ENCODE measurements at regions not wholly inside any gene's neighbourhood (a gene's known extent, or its start where the extent isn't known, plus 50 kb on each side); places are given as distances from the start of the nearest gene placed in this dataset.

GRCh38 chr5:96265487-96265886 lies 167.6 kb downstream of the PCSK1 start:
- DNase-seq (ENCODE audit: low read depth, low spot score): no peak
- no peaks in the 10 kb centered on the region for H3K27me3 ChIP-seq (ENCODE audit: control insufficient read depth, insufficient read depth, low read length)
- no peak for TF ChIP-seq REST (IDR thresholded peaks at IDR 0.05; ENCODE audit: insufficient read depth in 1 of 2, low read depth in 2 of 2, low read length in 1 of 2)
- no peak for TF ChIP-seq TCF7L2 (IDR thresholded peaks at IDR 0.05; ENCODE audit: low read depth, low read length)
- no peak for TF ChIP-seq SIN3A (IDR thresholded peaks at IDR 0.05; ENCODE audit: borderline replicate concordance, insufficient read depth, low read depth, low read length)
- no peak for TF ChIP-seq POLR2AphosphoS5 (IDR thresholded peaks at IDR 0.05; ENCODE audit: low read depth, low read length)
- no peak for TF ChIP-seq CTCF (IDR thresholded peaks at IDR 0.05)
- CTCF ChIA-PET: no interaction called here
- in situ Hi-C loops (cut with HindIII; ENCODE audit: low pct_unique_long_range_greater_than_20kb, low sequenced_read_pairs): no loop called here
- intact Hi-C loops (cut with micrococcal nuclease; ENCODE audit: unreplicated experiment): no loop called here
- H3K27ac ChIP-seq (ENCODE audit: low read length): no peak overlapping the region
- ATAC-seq: no peak
- no TSS peak for BruUV-seq (replicated peaks)
- no peak overlapping the region for H3K4me3 ChIP-seq (ENCODE audit: low read depth in 2 of 2, low read length in 2 of 2)
- no peaks in the 10 kb centered on the region for H3K36me3 ChIP-seq (ENCODE audit: control insufficient read depth, insufficient read depth, low read length)
- POLR2A ChIA-PET: no interaction called here
- no peaks in the 10 kb centered on the region for H3K4me1 ChIP-seq (ENCODE audit: control insufficient read depth, insufficient read depth, low read length)
- peaks cover 21% of the 10 kb centered on the region; the same call in 1 of the 2 replicates for H3K9me3 ChIP-seq (ENCODE audit: control insufficient read depth, insufficient read depth, low read depth, low read length)

- no peaks in the 10 kb centered on the region for H3K4me1 ChIP-seq (ENCODE audit: control insufficient read depth, insufficient read depth, low read length)
- ATAC-seq (no peak), DNase-seq (ENCODE audit: low read depth, low spot score) (no peak)
- H3K27me3 ChIP-seq (ENCODE audit: control insufficient read depth, insufficient read depth, low read length): no peaks in the 10 kb centered on the region
- ChIA-PET CTCF (no interaction called here), POLR2A (no interaction called here)
- H3K27ac ChIP-seq (ENCODE audit: low read length): no peak overlapping the region; the same call in 1 of the 2 replicates
- in situ Hi-C loops (cut with HindIII; ENCODE audit: low pct_unique_long_range_greater_than_20kb, low sequenced_read_pairs) (no loop called here), intact Hi-C loops (cut with micrococcal nuclease; ENCODE audit: unreplicated experiment) (no loop called here)
- no peak overlapping the region for H3K4me3 ChIP-seq (ENCODE audit: low read depth in 2 of 2, low read length in 2 of 2)
- no TSS peak for BruUV-seq (replicated peaks)
- no peak for TF ChIP-seq SIN3A (IDR thresholded peaks at IDR 0.05; ENCODE audit: borderline replicate concordance, insufficient read depth, low read depth, low read length)
- no peak for TF ChIP-seq POLR2AphosphoS5 (IDR thresholded peaks at IDR 0.05; ENCODE audit: low read depth, low read length)
- H3K9me3 ChIP-seq (ENCODE audit: control insufficient read depth, insufficient read depth, low read depth, low read length): peaks cover 18% of the 10 kb centered on the region; the same call in 1 of the 2 replicates
- no peaks in the 10 kb centered on the region for H3K36me3 ChIP-seq (ENCODE audit: control insufficient read depth, insufficient read depth, low read length)
Observed at GRCh38 chr5:96264047-96264446, 169.0 kb downstream of the PCSK1 start.

GRCh38 chr5:96262105-96262504 lies 170.9 kb downstream of the PCSK1 start:
- Histone ChIP-seq H3K27ac (ENCODE audit: low read length) (no peak overlapping the region; the same call in 1 of the 2 replicates), H3K4me3 (ENCODE audit: low read depth in 2 of 2, low read length in 2 of 2) (no peak overlapping the region), H3K4me1 (ENCODE audit: control insufficient read depth, insufficient read depth, low read length) (no peaks in the 10 kb centered on the region; the same call in 1 of the 2 replicates), H3K36me3 (ENCODE audit: control insufficient read depth, insufficient read depth, low read length) (no peaks in the 10 kb centered on the region), H3K9me3 (ENCODE audit: control insufficient read depth, insufficient read depth, low read depth, low read length) (peaks cover 10% of the 10 kb centered on the region; the same call in 1 of the 2 replicates), H3K27me3 (ENCODE audit: control insufficient read depth, insufficient read depth, low read length) (no peaks in the 10 kb centered on the region)
- no TSS peak for BruUV-seq (replicated peaks)
- TF ChIP-seq TCF7L2 (IDR thresholded peaks at IDR 0.05; ENCODE audit: low read depth, low read length): no peak
- TF ChIP-seq CTCF (IDR thresholded peaks at IDR 0.05): no peak
- TF ChIP-seq REST (IDR thresholded peaks at IDR 0.05; ENCODE audit: insufficient read depth in 1 of 2, low read depth in 2 of 2, low read length in 1 of 2): no peak
- no peak for TF ChIP-seq POLR2AphosphoS5 (IDR thresholded peaks at IDR 0.05; ENCODE audit: low read depth, low read length)
- no peak for TF ChIP-seq SIN3A (IDR thresholded peaks at IDR 0.05; ENCODE audit: borderline replicate concordance, insufficient read depth, low read depth, low read length)
- ChIA-PET CTCF (no interaction called here), POLR2A (no interaction called here)
- DNase-seq (ENCODE audit: low read depth, low spot score) (no peak), ATAC-seq (no peak)
- in situ Hi-C loops (cut with HindIII; ENCODE audit: low pct_unique_long_range_greater_than_20kb, low sequenced_read_pairs) (no loop called here), intact Hi-C loops (cut with micrococcal nuclease; ENCODE audit: unreplicated experiment) (no loop called here)
